ENCODE measurements at regions not wholly inside any gene's neighbourhood (a gene's known extent, or its start where the extent isn't known, plus 50 kb on each side); places are given as distances from the start of the nearest gene placed in this dataset.

DNA sequence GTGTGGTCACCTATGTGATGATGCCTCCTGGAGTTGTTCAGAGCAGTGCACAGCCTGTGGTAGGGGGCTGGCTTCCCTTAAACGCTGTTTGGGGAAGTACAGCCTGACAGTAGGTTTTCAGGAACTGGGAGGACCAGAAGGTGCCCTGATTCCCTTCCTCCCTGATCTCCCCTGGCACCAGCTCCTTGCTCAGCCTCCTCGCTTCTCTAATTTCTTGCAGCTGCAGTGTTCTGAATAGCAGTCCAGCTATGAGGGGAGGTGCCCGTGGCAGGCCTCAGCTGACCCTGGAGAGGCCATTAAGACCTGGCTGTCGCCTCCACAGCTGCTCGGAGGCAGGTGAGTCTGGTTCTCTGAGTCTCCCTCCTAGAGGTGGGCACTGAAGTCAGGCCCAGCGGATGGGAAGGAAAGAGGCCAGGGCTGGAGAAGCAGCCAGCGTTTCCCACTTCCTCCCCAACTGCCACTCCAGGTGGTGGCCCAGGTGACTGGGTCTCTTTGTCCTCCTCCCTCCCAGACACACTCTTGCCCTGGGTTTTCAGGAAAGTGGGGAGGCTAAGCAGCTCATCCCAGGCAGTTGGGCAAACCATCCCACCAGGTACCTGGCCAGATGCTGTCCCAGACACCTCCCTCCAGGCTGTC lies 52.0 kb upstream of the RPL11 start:
- peak overlapping the region; percentile 76 for H3K27ac ChIP-seq (ENCODE audit: low read depth, low read length, poor library complexity, severe bottlenecking)
- H3K4me1 ChIP-seq (ENCODE audit: insufficient read depth, low read length, poor library complexity, severe bottlenecking): peaks cover 80% of the 10 kb centered on the region
- ChIA-PET CTCF (ENCODE audit: unreplicated experiment) (interaction anchor here (3.7 kb wide), 1 partner anchor 94 kb away, joined by 35 read pairs; no protein-coding TSS in a partner anchor), POLR2A (interaction anchor here (0.7 to 3.4 kb wide), 7 partner anchors 11 to 91 kb away, joined by 3 to 15 read pairs (median 3); no protein-coding TSS in a partner anchor)
- no peak overlapping the region for H2AFZ ChIP-seq (ENCODE audit: low read length)
- H4K20me1 ChIP-seq (ENCODE audit: insufficient read depth, low read length): no peaks in the 10 kb centered on the region
- no peaks in the 10 kb centered on the region for H3K9me2 ChIP-seq (ENCODE audit: insufficient read depth, low read length)
- no peaks in the 10 kb centered on the region for H3K9me3 ChIP-seq (ENCODE audit: low read length)
- H3K36me3 ChIP-seq (ENCODE audit: insufficient read depth, low read length): peaks cover 18% of the 10 kb centered on the region
- TF ChIP-seq, protein P1, sequence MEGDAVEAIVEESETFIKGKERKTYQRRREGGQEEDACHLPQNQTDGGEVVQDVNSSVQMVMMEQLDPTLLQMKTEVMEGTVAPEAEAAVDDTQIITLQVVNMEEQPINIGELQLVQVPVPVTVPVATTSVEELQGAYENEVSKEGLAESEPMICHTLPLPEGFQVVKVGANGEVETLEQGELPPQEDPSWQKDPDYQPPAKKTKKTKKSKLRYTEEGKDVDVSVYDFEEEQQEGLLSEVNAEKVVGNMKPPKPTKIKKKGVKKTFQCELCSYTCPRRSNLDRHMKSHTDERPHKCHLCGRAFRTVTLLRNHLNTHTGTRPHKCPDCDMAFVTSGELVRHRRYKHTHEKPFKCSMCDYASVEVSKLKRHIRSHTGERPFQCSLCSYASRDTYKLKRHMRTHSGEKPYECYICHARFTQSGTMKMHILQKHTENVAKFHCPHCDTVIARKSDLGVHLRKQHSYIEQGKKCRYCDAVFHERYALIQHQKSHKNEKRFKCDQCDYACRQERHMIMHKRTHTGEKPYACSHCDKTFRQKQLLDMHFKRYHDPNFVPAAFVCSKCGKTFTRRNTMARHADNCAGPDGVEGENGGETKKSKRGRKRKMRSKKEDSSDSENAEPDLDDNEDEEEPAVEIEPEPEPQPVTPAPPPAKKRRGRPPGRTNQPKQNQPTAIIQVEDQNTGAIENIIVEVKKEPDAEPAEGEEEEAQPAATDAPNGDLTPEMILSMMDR (conservative IDR thresholded peaks at IDR 0.05; ENCODE audit: low read length): no peak
- TF ChIP-seq EZH2phosphoT487 (IDR thresholded peaks at IDR 0.05; ENCODE audit: borderline replicate concordance, low read depth, low read length): no peak
- H3K79me2 ChIP-seq (ENCODE audit: insufficient read depth, low read depth, low read length): peaks cover 6% of the 10 kb centered on the region; the same call in 1 of the 2 replicates
- no TSS peak for BruUV-seq (replicated peaks)
- H3K4me2 ChIP-seq (ENCODE audit: low read length): peak overlapping the region; percentile 59
- H3K4me3 ChIP-seq (ENCODE audit: low read depth, low read length, poor library complexity, severe bottlenecking): peak overlapping the region; percentile 5
- peak; percentile 55 for DNase-seq (ENCODE audit: low spot score)
- intact Hi-C loops (cut with micrococcal nuclease; ENCODE audit: unreplicated experiment): no loop called here

DNA sequence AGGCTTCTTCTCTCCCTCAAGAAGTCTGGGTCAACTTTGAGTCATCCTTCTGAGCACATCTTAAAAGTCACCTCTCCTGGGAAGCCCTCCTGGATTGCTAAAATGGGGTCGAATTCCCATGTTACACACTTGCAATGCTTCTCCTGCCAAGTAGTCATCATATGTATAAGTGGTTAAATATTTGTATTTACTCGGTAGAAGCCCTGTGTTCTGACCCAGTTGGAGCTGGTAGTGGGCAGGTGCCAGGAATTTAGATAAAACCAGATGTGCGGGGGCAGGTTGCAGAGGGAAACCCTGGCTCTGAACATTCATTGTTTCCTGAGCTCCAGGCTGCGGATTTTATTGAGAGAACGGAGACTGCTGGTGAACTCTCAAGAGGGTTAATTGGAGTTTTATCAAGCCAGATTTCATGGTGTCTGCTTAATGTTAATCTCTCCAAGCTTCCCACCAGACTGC lies 52.8 kb upstream of the RPL11 start:
- Histone ChIP-seq H3K36me3 (ENCODE audit: insufficient read depth, low read length) (peaks cover 12% of the 10 kb centered on the region), H3K9me3 (ENCODE audit: low read length) (no peaks in the 10 kb centered on the region), H3K4me3 (ENCODE audit: low read depth, low read length, poor library complexity, severe bottlenecking) (no peak overlapping the region), H3K4me2 (ENCODE audit: low read length) (peak overlapping the region; percentile 59), H2AFZ (ENCODE audit: low read length) (no peak overlapping the region), H3K27ac (ENCODE audit: low read depth, low read length, poor library complexity, severe bottlenecking) (peak overlapping the region; percentile 76), H3K4me1 (ENCODE audit: insufficient read depth, low read length, poor library complexity, severe bottlenecking) (peaks cover 79% of the 10 kb centered on the region), H3K9me2 (ENCODE audit: insufficient read depth, low read length) (no peaks in the 10 kb centered on the region), H4K20me1 (ENCODE audit: insufficient read depth, low read length) (no peaks in the 10 kb centered on the region), H3K79me2 (ENCODE audit: insufficient read depth, low read depth, low read length) (peaks cover 6% of the 10 kb centered on the region; the same call in 1 of the 2 replicates)
- POLR2A ChIA-PET: interaction anchor here (0.7 to 3.4 kb wide), 12 partner anchors 11 to 111 kb away, joined by 3 to 17 read pairs (median 4); partner anchors contain the start of gene ID3
- DNase-seq (ENCODE audit: low spot score): no peak
- CTCF ChIA-PET (ENCODE audit: unreplicated experiment): interaction anchor here (0.6 to 3.7 kb wide), 2 partner anchors 58 to 94 kb away, joined by 3 to 35 read pairs; no protein-coding TSS in a partner anchor
- TF ChIP-seq, protein P1 (conservative IDR thresholded peaks at IDR 0.05; ENCODE audit: low read length): no peak
- no peak for TF ChIP-seq EZH2phosphoT487 (IDR thresholded peaks at IDR 0.05; ENCODE audit: borderline replicate concordance, low read depth, low read length)
- no TSS peak for BruUV-seq (replicated peaks)
- intact Hi-C loops (cut with micrococcal nuclease; ENCODE audit: unreplicated experiment): no loop called here

DNA sequence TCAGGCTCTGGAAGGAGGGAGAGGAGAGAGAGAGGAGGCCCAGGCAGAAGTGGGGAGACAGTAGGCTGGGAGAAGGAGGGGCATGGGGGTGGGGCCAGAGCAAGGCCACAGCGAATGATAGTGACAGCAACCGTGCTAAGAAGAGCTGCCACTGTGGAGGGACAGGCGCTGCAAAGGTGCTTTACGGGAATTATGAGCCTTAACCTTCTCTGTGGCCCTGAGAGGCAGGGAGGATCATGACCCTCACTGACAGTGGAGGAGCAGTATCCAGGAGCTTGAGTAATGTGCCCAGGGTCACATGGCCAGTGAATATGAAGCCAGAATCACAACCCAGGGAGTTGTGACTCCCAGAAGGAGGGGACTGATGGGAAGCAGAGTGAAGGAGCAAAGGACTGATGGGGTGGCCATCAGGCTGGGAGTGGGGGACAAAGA lies 53.4 kb upstream of the RPL11 start:
- Histone ChIP-seq H3K27ac (ENCODE audit: low read depth, low read length, poor library complexity, severe bottlenecking) (peak overlapping the region; percentile 76), H3K36me3 (ENCODE audit: insufficient read depth, low read length) (peaks cover 12% of the 10 kb centered on the region), H4K20me1 (ENCODE audit: insufficient read depth, low read length) (no peaks in the 10 kb centered on the region), H3K4me3 (ENCODE audit: low read depth, low read length, poor library complexity, severe bottlenecking) (peak overlapping the region; percentile 20), H3K4me1 (ENCODE audit: insufficient read depth, low read length, poor library complexity, severe bottlenecking) (peaks cover 76% of the 10 kb centered on the region), H3K79me2 (ENCODE audit: insufficient read depth, low read depth, low read length) (peaks cover 6% of the 10 kb centered on the region; the same call in 1 of the 2 replicates), H3K9me3 (ENCODE audit: low read length) (no peaks in the 10 kb centered on the region), H2AFZ (ENCODE audit: low read length) (no peak overlapping the region), H3K4me2 (ENCODE audit: low read length) (peak overlapping the region; percentile 59), H3K9me2 (ENCODE audit: insufficient read depth, low read length) (no peaks in the 10 kb centered on the region)
- intact Hi-C loops (cut with micrococcal nuclease; ENCODE audit: unreplicated experiment): no loop called here
- ChIA-PET CTCF (ENCODE audit: unreplicated experiment) (interaction anchor here (0.6 to 3.7 kb wide), 6 partner anchors 26 to 93 kb away, joined by 3 to 35 read pairs (median 6); no protein-coding TSS in a partner anchor), POLR2A (interaction anchor here (0.8 to 3.4 kb wide), 13 partner anchors 10 to 110 kb away, joined by 3 to 17 read pairs (median 7); partner anchors contain the start of gene ID3)
- TF ChIP-seq, protein P1 (conservative IDR thresholded peaks at IDR 0.05; ENCODE audit: low read length): no peak
- no peak for TF ChIP-seq EZH2phosphoT487 (IDR thresholded peaks at IDR 0.05; ENCODE audit: borderline replicate concordance, low read depth, low read length)
- DNase-seq (ENCODE audit: low spot score): peak; percentile 60
- no TSS peak for BruUV-seq (replicated peaks)

Measured in OCI-LY7 (cell line).